Uterus (tissue), 2 donors: ENCODE measurements at regions not wholly inside any gene's neighbourhood (a gene's known extent, or its start where the extent isn't known, plus 50 kb on each side); places are given as distances from the start of the nearest gene placed in this dataset.

Experiments
- POLR2A ChIP-seq, 2 donors: fragments of 450-650 bp; IDR thresholded peaks; one replicate each; pipeline ENCODE4 v1.6.1; 2016; ENCODE audit warnings: antibody characterized with exemption in 2 of 2, mild to moderate bottlenecking in 1 of 2, moderate library complexity in 1 of 2
- TF ChIP-seq, protein P1 (sequence below), 4 experiments: fragments of 200-600 bp in 2 of 4; fragments of 450-650 bp in 2 of 4; sonication (generic) in 2 of 4; IDR thresholded peaks; one replicate each; pipeline ENCODE4 v1.5.1; 2016 to 2019; ENCODE audit warnings: antibody characterized with exemption in 4 of 4, mild to moderate bottlenecking in 2 of 4, moderate library complexity in 1 of 4

DNA sequence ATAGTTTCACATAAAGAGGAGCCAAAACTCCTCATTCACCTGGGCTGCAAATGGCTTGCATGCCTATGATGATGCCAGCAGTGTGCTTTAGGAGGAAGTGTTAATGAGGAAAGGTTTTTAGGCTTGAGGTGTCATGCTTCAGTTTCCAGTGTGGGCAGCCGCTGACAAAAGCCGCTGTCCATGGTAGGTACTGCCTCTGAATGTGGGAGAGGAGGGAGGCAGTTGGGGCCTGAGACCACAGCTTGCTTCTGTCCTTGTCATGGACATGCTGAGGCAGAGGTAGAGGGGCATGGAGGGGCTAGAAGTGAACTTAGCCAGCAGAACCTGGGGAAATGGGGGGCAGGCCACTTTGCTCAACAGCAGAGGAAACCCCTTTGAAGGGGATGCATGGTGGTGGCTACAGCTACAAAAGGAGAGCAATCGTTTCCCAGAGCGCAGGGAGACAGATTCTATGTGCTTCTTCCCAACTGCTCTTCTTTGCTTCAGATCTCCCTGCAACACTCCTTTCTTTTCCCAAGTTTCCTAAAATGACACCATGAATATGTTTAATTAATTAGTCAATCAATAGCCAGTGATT, 372.1 kb upstream of the CNR1 start:
- TF ChIP-seq, protein P1, sequence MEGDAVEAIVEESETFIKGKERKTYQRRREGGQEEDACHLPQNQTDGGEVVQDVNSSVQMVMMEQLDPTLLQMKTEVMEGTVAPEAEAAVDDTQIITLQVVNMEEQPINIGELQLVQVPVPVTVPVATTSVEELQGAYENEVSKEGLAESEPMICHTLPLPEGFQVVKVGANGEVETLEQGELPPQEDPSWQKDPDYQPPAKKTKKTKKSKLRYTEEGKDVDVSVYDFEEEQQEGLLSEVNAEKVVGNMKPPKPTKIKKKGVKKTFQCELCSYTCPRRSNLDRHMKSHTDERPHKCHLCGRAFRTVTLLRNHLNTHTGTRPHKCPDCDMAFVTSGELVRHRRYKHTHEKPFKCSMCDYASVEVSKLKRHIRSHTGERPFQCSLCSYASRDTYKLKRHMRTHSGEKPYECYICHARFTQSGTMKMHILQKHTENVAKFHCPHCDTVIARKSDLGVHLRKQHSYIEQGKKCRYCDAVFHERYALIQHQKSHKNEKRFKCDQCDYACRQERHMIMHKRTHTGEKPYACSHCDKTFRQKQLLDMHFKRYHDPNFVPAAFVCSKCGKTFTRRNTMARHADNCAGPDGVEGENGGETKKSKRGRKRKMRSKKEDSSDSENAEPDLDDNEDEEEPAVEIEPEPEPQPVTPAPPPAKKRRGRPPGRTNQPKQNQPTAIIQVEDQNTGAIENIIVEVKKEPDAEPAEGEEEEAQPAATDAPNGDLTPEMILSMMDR (IDR thresholded peaks at IDR 0.05) = no peak
- TF ChIP-seq POLR2A (IDR thresholded peaks at IDR 0.05) = no peak
